Activated CD8-positive, alpha-beta T cell treated with anti-CD3 and anti-CD28 coated beads, Interleukin-2, amount 10 ng/mL, durations not matched to agents 7 days and 5 days (primary cell): ENCODE measurements at regions not wholly inside any gene's neighbourhood (a gene's known extent, or its start where the extent isn't known, plus 50 kb on each side); places are given as distances from the start of the nearest gene placed in this dataset.

Experiments used
- ATAC-seq: fragments of 150-1000 bp; cut with Tn5 transposase; one replicate; pipeline ENCODE4 v1.10.0; 2021; ENCODE audit warnings: moderate library complexity
- CTCF ChIA-PET: fragments of 350-600 bp; sonication (Branson Sonifier 250); formaldehyde crosslinking; loops from one replicate; lab custom pipeline; 2021; ENCODE audit warnings: antibody characterized with exemption; lab: Charles Lee
- POLR2A ChIA-PET: fragments of 350-600 bp; sonication (Branson Sonifier 250); formaldehyde crosslinking; loops from one replicate; lab custom pipeline; 2021; ENCODE audit warnings: antibody characterized with exemption; lab: Charles Lee
- DNase-seq: peaks from one replicate; pipeline ENCODE4 v3.0.0-alpha.2; 2020
- H3K27ac Mint-ChIP-seq: one replicate; pipeline ENCODE4 v1.8.0; 2021; ENCODE audit warnings: mild to moderate bottlenecking, mixed read lengths
- H3K27me3 Mint-ChIP-seq: one replicate; pipeline ENCODE4 v1.8.0; 2021; ENCODE audit warnings: low read depth, mixed read lengths
- H3K36me3 Mint-ChIP-seq: one replicate; pipeline ENCODE4 v1.8.0; 2021; ENCODE audit warnings: low read depth, mixed read lengths
- H3K4me1 Mint-ChIP-seq: one replicate; pipeline ENCODE4 v1.8.0; 2021; ENCODE audit warnings: low read depth, mixed read lengths
- H3K4me3 Mint-ChIP-seq: one replicate; pipeline ENCODE4 v1.8.0; 2021; ENCODE audit warnings: mild to moderate bottlenecking, mixed read lengths
- H3K9me3 Mint-ChIP-seq: one replicate; pipeline ENCODE4 v1.8.0; 2022; ENCODE audit warnings: mixed read lengths; ENCODE audit not compliant: insufficient read depth

DNA sequence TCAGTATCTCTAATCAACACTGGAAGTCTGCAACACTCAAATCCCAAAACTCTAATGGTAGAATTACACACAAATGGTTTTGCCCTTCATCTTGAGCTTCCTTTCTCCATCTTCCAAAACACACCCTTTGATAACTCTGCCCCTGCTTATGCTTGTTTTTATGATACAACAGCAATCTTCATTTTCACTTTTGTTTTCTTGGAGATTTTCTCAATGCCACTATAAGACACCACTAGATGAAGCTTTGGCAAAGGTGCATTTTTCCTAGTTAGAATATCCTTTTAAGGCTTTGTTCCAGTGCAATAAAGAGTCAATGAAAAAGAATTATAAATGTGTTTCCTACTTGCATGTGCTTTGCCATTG lies 472.4 kb upstream of the NWD2 start:
- CTCF ChIA-PET: no interaction called here

DNA sequence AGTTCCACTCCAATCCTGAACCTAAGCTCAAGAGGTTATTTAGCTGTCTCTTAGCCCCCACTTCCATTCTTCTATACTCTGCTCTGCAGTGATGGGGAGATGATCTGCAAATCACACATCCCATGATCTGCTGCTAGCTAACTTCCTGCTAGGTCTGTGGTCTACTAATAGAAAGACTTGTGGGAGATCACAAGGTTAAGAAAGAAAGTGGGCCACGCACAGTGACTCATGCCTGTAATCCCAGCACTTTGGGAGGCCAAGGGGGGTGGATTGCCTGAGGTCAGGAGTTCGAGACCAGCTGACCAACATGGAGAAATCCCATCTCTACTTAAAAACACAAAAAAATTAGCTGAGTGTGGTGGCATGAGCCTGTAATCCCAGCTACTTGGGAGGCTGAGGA lies 471.1 kb upstream of the NWD2 start:
- ATAC-seq: no peak
- no peaks in the 10 kb centered on the region for H3K36me3 Mint-ChIP-seq
- H3K27me3 Mint-ChIP-seq: no peaks in the 10 kb centered on the region
- no peak for DNase-seq
- CTCF ChIA-PET: no interaction called here
- POLR2A ChIA-PET: no interaction called here
- no peak overlapping the region for H3K27ac Mint-ChIP-seq
- H3K9me3 Mint-ChIP-seq: no peaks in the 10 kb centered on the region
- no peak overlapping the region for H3K4me3 Mint-ChIP-seq
- H3K4me1 Mint-ChIP-seq: no peaks in the 10 kb centered on the region

More for the DNA sequence above, 472.4 kb upstream of the NWD2 start:
- Mint-ChIP-seq H3K4me1 (no peaks in the 10 kb centered on the region), H3K27ac (no peak overlapping the region), H3K27me3 (no peaks in the 10 kb centered on the region), H3K9me3 (no peaks in the 10 kb centered on the region), H3K36me3 (no peaks in the 10 kb centered on the region), H3K4me3 (no peak overlapping the region)
- ATAC-seq (no peak), DNase-seq (no peak)
- POLR2A ChIA-PET: no interaction called here

DNA sequence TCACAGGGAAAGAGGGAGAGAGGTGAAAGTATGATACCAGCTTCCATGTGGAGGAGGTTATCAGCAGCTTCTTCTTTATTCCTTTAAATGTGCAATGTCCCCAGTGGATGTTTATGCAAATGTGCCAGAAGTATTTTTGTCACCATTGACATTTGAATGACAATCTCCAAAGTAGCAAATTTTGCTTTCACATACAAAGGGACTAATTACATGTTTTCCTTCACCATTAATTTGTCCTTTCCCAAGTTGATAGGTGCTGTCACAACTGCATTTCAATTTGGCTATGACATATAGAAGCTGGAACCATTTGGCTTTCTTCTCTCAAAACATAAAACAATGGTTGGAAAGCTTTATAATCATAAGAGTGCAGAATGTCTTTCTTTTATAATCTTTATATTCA lies 469.0 kb upstream of the NWD2 start:
- H3K27me3 Mint-ChIP-seq: no peaks in the 10 kb centered on the region
- H3K9me3 Mint-ChIP-seq: no peaks in the 10 kb centered on the region
- CTCF ChIA-PET: no interaction called here
- H3K4me1 Mint-ChIP-seq: no peaks in the 10 kb centered on the region
- no peak for DNase-seq
- no peaks in the 10 kb centered on the region for H3K36me3 Mint-ChIP-seq
- no peak overlapping the region for H3K27ac Mint-ChIP-seq
- no peak overlapping the region for H3K4me3 Mint-ChIP-seq
- POLR2A ChIA-PET: no interaction called here
- ATAC-seq: no peak

DNA sequence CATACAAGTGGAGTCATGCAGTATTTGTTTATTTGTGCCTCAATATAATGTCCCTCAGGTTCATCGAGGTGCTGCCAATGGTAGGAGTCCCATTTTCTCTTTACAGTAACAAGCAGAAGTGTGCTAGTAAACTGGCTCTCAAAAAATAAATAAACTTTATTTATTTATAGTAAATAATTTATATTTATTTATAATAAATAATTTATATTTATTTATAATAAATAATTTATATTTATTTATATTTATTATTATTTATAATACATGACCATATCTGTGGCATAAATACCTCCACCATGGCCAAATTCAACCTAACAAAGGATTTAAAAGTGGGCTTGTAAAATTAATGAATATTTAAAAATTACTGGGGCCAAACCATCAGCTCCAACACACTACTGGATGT lies 464.9 kb upstream of the NWD2 start:
- DNase-seq (no peak), ATAC-seq (no peak)
- ChIA-PET CTCF (no interaction called here), POLR2A (no interaction called here)
- no peaks in the 10 kb centered on the region for H3K9me3 Mint-ChIP-seq
- H3K4me3 Mint-ChIP-seq: no peak overlapping the region
- no peak overlapping the region for H3K27ac Mint-ChIP-seq
- no peaks in the 10 kb centered on the region for H3K27me3 Mint-ChIP-seq
- H3K36me3 Mint-ChIP-seq: no peaks in the 10 kb centered on the region
- H3K4me1 Mint-ChIP-seq: no peaks in the 10 kb centered on the region

DNA sequence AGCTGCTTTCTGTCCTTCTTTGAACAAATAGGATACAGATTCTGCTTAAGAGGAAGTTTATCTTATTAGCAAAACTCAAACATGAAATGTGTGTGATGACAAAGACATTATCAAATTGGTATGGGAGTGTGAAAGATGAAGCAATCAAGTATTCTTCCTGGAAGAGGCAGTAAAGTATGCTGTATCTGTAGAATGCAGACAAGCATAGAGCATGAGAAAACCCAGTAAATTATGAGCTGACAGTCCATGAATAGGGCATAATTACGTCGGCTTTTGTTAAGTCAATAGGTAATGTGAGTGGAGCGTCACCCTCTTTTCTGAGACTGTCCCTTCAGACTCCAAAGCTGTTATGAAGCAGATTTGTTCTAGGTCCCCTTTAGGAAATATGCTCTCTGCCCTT lies 458.6 kb upstream of the NWD2 start:
- ATAC-seq: no peak
- Mint-ChIP-seq H3K27me3 (no peaks in the 10 kb centered on the region), H3K4me1 (no peaks in the 10 kb centered on the region), H3K9me3 (no peaks in the 10 kb centered on the region), H3K27ac (no peak overlapping the region), H3K36me3 (no peaks in the 10 kb centered on the region), H3K4me3 (no peak overlapping the region)
- DNase-seq: no peak
- CTCF ChIA-PET: no interaction called here
- POLR2A ChIA-PET: no interaction called here

DNA sequence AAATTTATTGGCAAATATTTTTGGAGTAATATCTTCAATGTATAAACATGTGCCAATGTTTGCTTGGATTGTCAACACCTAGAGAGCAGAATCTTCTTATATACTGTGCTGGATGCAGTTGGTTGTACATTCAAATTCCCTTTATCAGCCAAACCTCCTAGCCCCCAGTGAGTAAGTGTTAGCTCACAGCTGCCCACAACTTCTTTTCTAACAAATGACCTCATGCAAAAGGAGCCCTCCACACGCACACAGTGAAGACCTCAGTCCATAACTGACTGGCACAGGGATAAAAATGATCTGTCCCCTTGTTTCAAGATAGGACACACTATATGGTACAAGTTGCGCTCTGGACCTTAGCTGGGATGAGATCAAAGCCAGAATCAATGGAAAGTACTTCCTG lies 458.0 kb upstream of the NWD2 start:
- Mint-ChIP-seq H3K27ac (no peak overlapping the region), H3K27me3 (no peaks in the 10 kb centered on the region), H3K9me3 (no peaks in the 10 kb centered on the region), H3K36me3 (no peaks in the 10 kb centered on the region), H3K4me1 (no peaks in the 10 kb centered on the region), H3K4me3 (no peak overlapping the region)
- DNase-seq: no peak
- CTCF ChIA-PET: no interaction called here
- no peak for ATAC-seq
- POLR2A ChIA-PET: no interaction called here

DNA sequence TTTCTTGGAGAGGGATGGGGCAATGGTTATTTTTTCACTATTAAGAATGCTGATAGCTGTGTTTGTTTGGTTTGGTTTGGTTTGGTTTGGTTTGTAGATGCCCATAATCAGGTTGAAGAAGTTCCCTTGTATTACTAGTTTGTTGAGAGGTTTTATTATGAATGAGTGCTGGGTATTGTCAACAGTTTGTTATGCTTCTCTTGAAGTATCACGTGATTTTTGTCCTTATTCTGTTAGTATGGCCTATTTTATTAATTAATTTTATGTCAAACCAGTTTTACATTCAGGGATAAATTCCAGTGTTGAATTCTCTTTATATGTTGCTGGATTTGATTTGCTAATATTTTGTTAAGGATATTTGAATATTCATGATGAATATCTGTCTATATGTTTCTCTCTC lies 449.8 kb upstream of the NWD2 start:
- Mint-ChIP-seq H3K36me3 (no peaks in the 10 kb centered on the region), H3K27me3 (no peaks in the 10 kb centered on the region), H3K4me3 (no peak overlapping the region), H3K27ac (no peak overlapping the region), H3K9me3 (no peaks in the 10 kb centered on the region), H3K4me1 (no peaks in the 10 kb centered on the region)
- DNase-seq: no peak
- no peak for ATAC-seq
- POLR2A ChIA-PET: no interaction called here
- CTCF ChIA-PET: no interaction called here

DNA sequence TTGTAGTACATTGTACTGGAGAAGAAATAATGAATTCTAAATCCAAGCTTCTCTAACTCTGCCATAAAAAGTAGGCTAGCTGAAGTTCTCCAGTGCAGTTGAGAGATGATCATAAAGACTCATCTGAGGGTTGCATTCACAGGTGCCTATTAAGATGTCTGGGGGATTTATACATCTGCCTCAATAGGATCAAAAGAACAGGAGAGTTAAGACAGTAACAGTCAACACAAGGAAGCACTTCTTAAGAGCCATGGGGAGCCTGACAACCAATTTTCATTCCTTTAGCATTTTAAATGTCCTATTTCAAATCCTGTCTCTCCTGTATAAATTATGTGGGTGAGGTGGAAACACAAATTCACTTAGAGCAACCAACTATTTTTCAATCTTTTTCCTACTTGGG lies 432.4 kb upstream of the NWD2 start:
- H3K4me1 Mint-ChIP-seq: no peaks in the 10 kb centered on the region
- ChIA-PET POLR2A (no interaction called here), CTCF (no interaction called here)
- no peak overlapping the region for H3K27ac Mint-ChIP-seq
- ATAC-seq (no peak), DNase-seq (no peak)
- H3K27me3 Mint-ChIP-seq: no peaks in the 10 kb centered on the region
- no peaks in the 10 kb centered on the region for H3K9me3 Mint-ChIP-seq
- no peak overlapping the region for H3K4me3 Mint-ChIP-seq
- H3K36me3 Mint-ChIP-seq: no peaks in the 10 kb centered on the region

DNA sequence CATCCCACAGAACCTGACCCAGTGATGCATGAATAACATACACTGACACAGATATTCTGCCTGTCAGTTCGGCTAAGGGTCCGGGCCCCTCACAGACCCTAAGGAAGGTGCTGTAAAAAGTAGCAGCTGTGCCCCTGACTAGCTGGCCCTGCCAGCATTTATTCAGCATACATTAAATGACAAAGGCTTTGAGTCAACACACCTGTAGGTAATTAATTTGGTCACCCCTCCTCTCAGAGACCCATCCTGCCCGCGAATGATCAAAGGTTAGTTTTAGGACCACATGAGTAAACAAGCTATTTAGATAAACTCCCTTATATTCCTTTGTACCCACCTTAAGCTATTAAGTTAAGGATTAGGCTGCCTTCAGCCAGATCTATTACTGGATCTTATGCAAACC lies 429.0 kb upstream of the NWD2 start:
- CTCF ChIA-PET: no interaction called here
- Mint-ChIP-seq H3K36me3 (no peaks in the 10 kb centered on the region), H3K27me3 (no peaks in the 10 kb centered on the region), H3K4me3 (no peak overlapping the region), H3K27ac (no peak overlapping the region), H3K4me1 (no peaks in the 10 kb centered on the region), H3K9me3 (no peaks in the 10 kb centered on the region)
- POLR2A ChIA-PET: no interaction called here
- ATAC-seq (no peak), DNase-seq (no peak)

DNA sequence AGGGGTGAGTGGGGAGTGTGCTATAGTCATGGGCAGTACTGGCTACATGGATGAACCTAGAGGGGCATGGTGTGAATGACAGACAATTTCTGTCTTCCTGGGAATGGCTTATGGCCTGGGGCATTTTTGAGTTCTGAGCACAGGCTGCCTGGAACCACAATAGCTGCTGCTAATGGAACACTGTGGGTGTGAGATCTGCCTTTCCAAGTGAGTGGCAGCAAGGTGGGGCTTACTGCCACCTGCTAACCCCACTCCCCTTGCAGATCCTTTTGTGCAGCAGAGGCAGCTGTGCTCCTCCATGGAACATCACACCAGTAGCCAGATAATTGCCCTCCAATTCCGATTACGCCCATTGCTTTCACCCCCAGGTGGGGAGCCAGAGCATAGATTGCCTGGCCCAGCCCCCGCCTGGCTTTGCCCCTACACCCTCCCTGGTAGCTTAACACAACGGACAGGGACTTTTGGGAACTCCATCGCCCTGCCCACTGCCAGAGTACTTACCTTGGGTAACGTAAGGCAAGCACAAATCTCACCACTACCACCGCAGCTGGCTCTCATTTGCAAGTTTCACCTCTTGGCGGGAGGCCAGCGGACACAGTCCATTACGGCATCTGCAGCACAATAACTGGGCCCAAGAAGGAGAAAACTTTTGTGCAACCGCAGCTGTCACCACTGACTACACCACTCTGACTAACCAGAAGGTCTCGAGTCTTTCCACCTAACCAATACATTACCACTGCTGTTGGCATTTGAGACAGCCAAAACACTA lies 421.2 kb upstream of the NWD2 start:
- Mint-ChIP-seq H3K9me3 (no peaks in the 10 kb centered on the region), H3K36me3 (no peaks in the 10 kb centered on the region), H3K4me3 (no peak overlapping the region), H3K27me3 (no peaks in the 10 kb centered on the region), H3K4me1 (no peaks in the 10 kb centered on the region), H3K27ac (no peak overlapping the region)
- CTCF ChIA-PET: no interaction called here
- POLR2A ChIA-PET: no interaction called here
- DNase-seq: no peak
- no peak for ATAC-seq

DNA sequence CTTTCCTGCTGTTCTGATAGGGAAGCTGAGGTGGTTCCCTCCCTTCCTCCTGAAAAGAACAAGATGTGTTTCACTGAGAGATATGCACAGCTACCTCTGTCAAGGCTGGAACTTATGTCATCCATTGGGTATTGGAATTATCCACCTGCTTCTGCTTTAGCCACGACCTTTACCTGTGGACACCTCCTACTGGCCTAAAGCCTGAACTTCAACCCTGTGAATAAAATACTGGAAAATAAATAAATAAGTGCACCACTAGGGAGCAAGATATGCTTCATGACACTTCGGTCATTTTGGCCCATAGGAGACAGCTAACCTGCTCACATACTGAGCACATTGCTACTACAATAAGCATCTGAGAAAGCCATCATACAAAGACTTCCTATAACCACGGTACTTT lies 419.9 kb upstream of the NWD2 start:
- no peaks in the 10 kb centered on the region for H3K36me3 Mint-ChIP-seq
- ChIA-PET CTCF (no interaction called here), POLR2A (no interaction called here)
- H3K27me3 Mint-ChIP-seq: no peaks in the 10 kb centered on the region
- H3K9me3 Mint-ChIP-seq: no peaks in the 10 kb centered on the region
- DNase-seq: no peak
- H3K27ac Mint-ChIP-seq: no peak overlapping the region
- H3K4me1 Mint-ChIP-seq: no peaks in the 10 kb centered on the region
- no peak for ATAC-seq
- no peak overlapping the region for H3K4me3 Mint-ChIP-seq

DNA sequence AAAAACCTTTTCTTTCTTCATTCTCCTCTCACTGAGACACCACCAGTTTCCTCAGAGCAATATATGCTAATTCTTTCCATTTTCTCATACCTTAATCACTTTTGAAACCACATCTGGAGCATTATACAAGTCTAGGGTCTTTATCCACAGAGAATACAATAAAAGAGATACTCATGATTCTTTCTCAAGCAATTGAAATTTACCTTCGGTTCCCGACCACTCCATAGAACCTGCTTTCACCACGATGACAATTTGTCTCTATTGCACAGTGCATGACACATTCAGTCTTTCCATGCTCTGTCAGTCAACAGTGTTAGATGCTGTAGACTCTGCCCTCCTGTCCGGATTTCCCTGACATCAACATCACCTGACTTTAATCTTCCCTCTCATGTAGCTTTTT lies 409.3 kb upstream of the NWD2 start:
- no peaks in the 10 kb centered on the region for H3K9me3 Mint-ChIP-seq
- no peak overlapping the region for H3K4me3 Mint-ChIP-seq
- DNase-seq (no peak), ATAC-seq (no peak)
- ChIA-PET CTCF (no interaction called here), POLR2A (no interaction called here)
- no peak overlapping the region for H3K27ac Mint-ChIP-seq
- H3K4me1 Mint-ChIP-seq: no peaks in the 10 kb centered on the region
- H3K27me3 Mint-ChIP-seq: no peaks in the 10 kb centered on the region
- H3K36me3 Mint-ChIP-seq: no peaks in the 10 kb centered on the region
